H1 (cell line): ENCODE measurements at regions not wholly inside any gene's neighbourhood (a gene's known extent, or its start where the extent isn't known, plus 50 kb on each side); places are given as distances from the start of the nearest gene placed in this dataset.

Experiments
- CTCF ChIA-PET: fragments of 300-600 bp; sonication (Branson Sonifier 250); formaldehyde crosslinking; loops from one replicate; lab custom pipeline; 2021; ENCODE audit not compliant: partially characterized antibody; lab: Charles Lee
- POLR2A ChIA-PET: fragments of 300-600 bp; sonication (Branson Sonifier 250); formaldehyde crosslinking; loops from one replicate; lab custom pipeline; 2021; ENCODE audit warnings: inconsistent platforms; ENCODE audit not compliant: partially characterized antibody; lab: Charles Lee
- DNase-seq, 2 experiments: peaks; one replicate each; pipeline versions ENCODE4 v3.0.0 to v3.0.0-alpha.2; 2010 to 2022; ENCODE audit warnings: low spot score in 2 of 2, low read depth in 1 of 2, mixed read lengths in 1 of 2
- FAIRE-seq: peaks from 2 replicates; lab custom pipeline; 2011; peaks lifted over from hg19 to GRCh38; lab: Jason Lieb, UNC
- H2AFZ ChIP-seq: 2 replicates; pipeline ENCODE4 v1.8.1; 2012; ENCODE audit warnings: low read length, inconsistent platforms
- H2AK5ac ChIP-seq: 2 replicates; pipeline ENCODE4 v1.6.1; 2013; ENCODE audit warnings: low read depth, low read length
- H2BK120ac ChIP-seq: replicated peaks from 2 replicates; pipeline ENCODE3; 2013; ENCODE audit warnings: low read depth, low read length, inconsistent platforms
- H2BK12ac ChIP-seq: 2 replicates; pipeline ENCODE4 v1.6.1; 2013; ENCODE audit warnings: low read depth, low read length
- H2BK15ac ChIP-seq: 2 replicates; pipeline ENCODE4 v1.6.1; 2013; ENCODE audit warnings: low read length
- H2BK20ac ChIP-seq: 2 replicates; pipeline ENCODE4 v1.6.1; 2013; ENCODE audit warnings: low read length
- H2BK5ac ChIP-seq: 2 replicates; pipeline ENCODE4 v1.6.1; 2013; ENCODE audit warnings: low read depth, low read length
- H3K14ac ChIP-seq: 2 replicates; pipeline ENCODE4 v1.6.1; 2013; ENCODE audit warnings: inconsistent platforms; ENCODE audit not compliant: insufficient read length
- H3K18ac ChIP-seq: 2 replicates; pipeline ENCODE4 v1.6.1; 2013; ENCODE audit warnings: low read length; ENCODE audit errors: extremely low read depth
- H3K23ac ChIP-seq: 2 replicates; pipeline ENCODE4 v1.6.1; 2013; ENCODE audit warnings: inconsistent platforms; ENCODE audit not compliant: insufficient read length
- H3K23me2 ChIP-seq: 2 replicates; pipeline ENCODE4 v1.6.1; 2013; ENCODE audit warnings: low read depth, low read length
- H3K27ac ChIP-seq: 2 replicates; pipeline ENCODE4 v1.6.1; 2011; ENCODE audit warnings: low read depth, low read length, inconsistent platforms
- H3K27me3 ChIP-seq, 4 experiments: replicated peaks in 1 of 4; 1 replicate in 1 of 4; 2 replicates in 3 of 4; pipeline versions ENCODE4 v1.6.1 to v1.8.1; 2011 to 2013; ENCODE audit warnings: low read length in 3 of 4, mild to moderate bottlenecking in 3 of 4, inconsistent platforms in 2 of 4, mixed read lengths in 2 of 4, moderate library complexity in 1 of 4; ENCODE audit not compliant: control insufficient read depth in 3 of 4, insufficient read depth in 3 of 4; ENCODE audit errors: extremely low read depth in 1 of 4
- H3K36me3 ChIP-seq, 4 experiments: 2 replicates each; pipeline versions ENCODE4 v1.6.1 to v1.8.1; 2011 to 2013; ENCODE audit warnings: mild to moderate bottlenecking in 4 of 4, low read length in 3 of 4, moderate library complexity in 2 of 4, control low read depth in 1 of 4, inconsistent platforms in 1 of 4; ENCODE audit not compliant: insufficient read depth in 4 of 4, control insufficient read depth in 2 of 4
- H3K4ac ChIP-seq: replicated peaks from 2 replicates; pipeline ENCODE3; 2013; ENCODE audit warnings: low read length, low read depth, mixed read lengths, inconsistent platforms; ENCODE audit not compliant: insufficient read length
- H3K4me1 ChIP-seq, 4 experiments: replicated peaks in 1 of 4; 1 replicate in 1 of 4; 2 replicates in 3 of 4; pipeline versions ENCODE4 v1.6.1 to v1.8.1; 2011 to 2013; ENCODE audit warnings: low read length in 3 of 4, inconsistent platforms in 2 of 4, mixed read lengths in 1 of 4; ENCODE audit not compliant: insufficient read depth in 4 of 4, control insufficient read depth in 3 of 4
- H3K4me2 ChIP-seq, 2 experiments: 2 replicates each; pipeline versions ENCODE4 v1.6.1 to v1.8.1; 2011 to 2013; ENCODE audit warnings: low read depth in 2 of 2, low read length in 2 of 2, control low read depth in 1 of 2, inconsistent platforms in 1 of 2, mild to moderate bottlenecking in 1 of 2; ENCODE audit not compliant: insufficient read depth in 1 of 2
- H3K4me3 ChIP-seq, 4 experiments: fragments of 200-600, 300-600 bp in 1 of 4; sonication (generic), shearing (Covaris generic), sonication (Bioruptor Twin) in 1 of 4; 2 replicates each; pipeline versions ENCODE4 v1.5.1 to v1.8.1; 2011 to 2016; ENCODE audit warnings: low read length in 4 of 4, low read depth in 3 of 4, control low read depth in 2 of 4, inconsistent platforms in 2 of 4, mild to moderate bottlenecking in 2 of 4, mixed read lengths in 1 of 4, moderate library complexity in 1 of 4; ENCODE audit not compliant: insufficient read depth in 2 of 4; ENCODE audit errors: extremely low read depth in 1 of 4
- H3K56ac ChIP-seq: replicated peaks from 2 replicates; pipeline ENCODE3; 2013; ENCODE audit warnings: low read depth, mild to moderate bottlenecking, mixed read lengths, low read length, inconsistent platforms; ENCODE audit not compliant: insufficient read length
- H3K79me1 ChIP-seq: 2 replicates; pipeline ENCODE4 v1.6.1; 2013; ENCODE audit warnings: low read depth, low read length, control low read depth
- H3K79me2 ChIP-seq, 2 experiments: 2 replicates each; pipeline versions ENCODE4 v1.6.1 to v1.8.1; 2012 to 2013; ENCODE audit warnings: low read length in 2 of 2, mild to moderate bottlenecking in 2 of 2, inconsistent platforms in 1 of 2; ENCODE audit not compliant: insufficient read depth in 2 of 2, control insufficient read depth in 1 of 2
- H3K9ac ChIP-seq, 4 experiments: replicated peaks in 1 of 4; 1 replicate in 1 of 4; 2 replicates in 3 of 4; pipeline versions ENCODE4 v1.6.1 to v1.8.1; 2011 to 2013; ENCODE audit warnings: low read depth in 3 of 4, low read length in 3 of 4, control low read depth in 2 of 4, mild to moderate bottlenecking in 2 of 4, moderate library complexity in 2 of 4, inconsistent platforms in 1 of 4; ENCODE audit errors: extremely low read depth in 1 of 4
- H3K9me3 ChIP-seq, 2 experiments: 2 replicates each; pipeline versions ENCODE4 v1.6.1 to v1.8.1; 2012 to 2013; ENCODE audit warnings: mild to moderate bottlenecking in 2 of 2, moderate library complexity in 2 of 2, control low read depth in 1 of 2, inconsistent platforms in 1 of 2, low read depth in 1 of 2, low read length in 1 of 2, mixed read lengths in 1 of 2; ENCODE audit not compliant: insufficient read depth in 2 of 2
- H4K20me1 ChIP-seq, 2 experiments: replicated peaks in 1 of 2; 2 replicates each; pipeline versions ENCODE3 to v1.8.1; 2011 to 2013; ENCODE audit warnings: inconsistent platforms in 2 of 2, low read length in 2 of 2, mild to moderate bottlenecking in 1 of 2; ENCODE audit not compliant: insufficient read depth in 2 of 2, control insufficient read depth in 1 of 2
- H4K5ac ChIP-seq: 2 replicates; pipeline ENCODE4 v1.6.1; 2013; ENCODE audit warnings: low read length, low read depth, mixed read lengths, inconsistent platforms; ENCODE audit not compliant: insufficient read length
- H4K8ac ChIP-seq: 2 replicates; pipeline ENCODE4 v1.8.0; 2013; ENCODE audit warnings: mild to moderate bottlenecking, moderate library complexity, low read length, inconsistent platforms; ENCODE audit not compliant: insufficient read depth; ENCODE audit errors: extremely low read depth
- H4K91ac ChIP-seq: replicated peaks from 2 replicates; pipeline ENCODE3; 2013; ENCODE audit warnings: low read length, mixed read lengths, inconsistent platforms; ENCODE audit not compliant: insufficient read length
- HDAC2 ChIP-seq, 2 experiments: fragments of 300-600 bp in 1 of 2; sonication (generic) in 1 of 2; IDR thresholded peaks; 2 replicates each; pipeline ENCODE4 v1.6.1; 2011 to 2012; ENCODE audit warnings: low read depth in 2 of 2, low read length in 2 of 2, mild to moderate bottlenecking in 2 of 2, moderate library complexity in 2 of 2, borderline replicate concordance in 1 of 2, inconsistent platforms in 1 of 2
- JUND ChIP-seq: IDR thresholded peaks from 2 replicates; pipeline ENCODE4 v1.6.1; 2011; ENCODE audit warnings: mild to moderate bottlenecking, improper control_type of control experiment, low read length
- NANOG ChIP-seq: IDR thresholded peaks from 2 replicates; pipeline ENCODE4 v1.6.1; 2011; ENCODE audit warnings: low read length, low read depth, mild to moderate bottlenecking, inconsistent platforms; ENCODE audit not compliant: insufficient read depth, poor library complexity, severe bottlenecking
- PHF8 ChIP-seq: fragments of 200-600 bp; sonication (generic); conservative IDR thresholded peaks from 2 replicates; pipeline ENCODE4 v1.7.1; 2012; ENCODE audit warnings: low read depth, mild to moderate bottlenecking, inconsistent platforms, low read length, moderate library complexity
- RNF2 ChIP-seq: fragments of 200-900, 300-1000 bp; sonication (generic); IDR thresholded peaks from 2 replicates; pipeline ENCODE4 v1.7.1; 2016; ENCODE audit warnings: borderline replicate concordance, low read depth, mild to moderate bottlenecking, antibody characterized with exemption, low read length; ENCODE audit not compliant: poor library complexity, severe bottlenecking; ENCODE audit errors: missing control alignments
- SAP30 ChIP-seq: fragments of 300-600 bp; sonication (generic); IDR thresholded peaks from 2 replicates; pipeline ENCODE4 v1.7.1; 2012; ENCODE audit warnings: low read length, moderate library complexity, mild to moderate bottlenecking, inconsistent platforms; ENCODE audit not compliant: insufficient read depth, insufficient replicate concordance
- SIN3A ChIP-seq, 2 experiments: IDR thresholded peaks in 1 of 2; conservative IDR thresholded peaks in 1 of 2; 2 replicates each; pipeline ENCODE4 v1.6.1; 2011 to 2012; ENCODE audit warnings: low read length in 2 of 2, improper control_type of control experiment in 1 of 2, low read depth in 1 of 2, mild to moderate bottlenecking in 1 of 2
- SIX5 ChIP-seq: IDR thresholded peaks from 2 replicates; pipeline ENCODE4 v1.6.1; 2011; ENCODE audit warnings: mild to moderate bottlenecking, low read depth, low read length
- SP4 ChIP-seq: IDR thresholded peaks from 2 replicates; pipeline ENCODE4 v1.6.1; 2012; ENCODE audit warnings: low read length, inconsistent platforms
- YY1 ChIP-seq: IDR thresholded peaks from 2 replicates; pipeline ENCODE4 v1.6.1; 2011; ENCODE audit warnings: low read depth, mild to moderate bottlenecking, low read length
- WGBS, 2 experiments: shearing (Covaris generic) in 1 of 2; methylation state at CpG; one replicate each; pipeline versions ENCODE4 v1.1.6 to v1.1.7; 2013 to 2015; ENCODE audit warnings: low lambda C conversion rate in 2 of 2, mixed read lengths in 2 of 2, inconsistent platforms in 1 of 2, low coverage in 1 of 2, missing lambda C conversion rate in 1 of 2; ENCODE audit not compliant: insufficient replicate concordance in 2 of 2, insufficient coverage in 1 of 2, insufficient read length in 1 of 2; ENCODE audit errors: extremely low coverage in 1 of 2, missing lambda C conversion rate in 1 of 2; 5-methylcytosine and 5-hydroxymethylcytosine counted together
- TF ChIP-seq, protein P1 (sequence below): IDR thresholded peaks from 2 replicates; pipeline ENCODE4 v1.6.1; 2012; ENCODE audit warnings: inconsistent platforms

DNA sequence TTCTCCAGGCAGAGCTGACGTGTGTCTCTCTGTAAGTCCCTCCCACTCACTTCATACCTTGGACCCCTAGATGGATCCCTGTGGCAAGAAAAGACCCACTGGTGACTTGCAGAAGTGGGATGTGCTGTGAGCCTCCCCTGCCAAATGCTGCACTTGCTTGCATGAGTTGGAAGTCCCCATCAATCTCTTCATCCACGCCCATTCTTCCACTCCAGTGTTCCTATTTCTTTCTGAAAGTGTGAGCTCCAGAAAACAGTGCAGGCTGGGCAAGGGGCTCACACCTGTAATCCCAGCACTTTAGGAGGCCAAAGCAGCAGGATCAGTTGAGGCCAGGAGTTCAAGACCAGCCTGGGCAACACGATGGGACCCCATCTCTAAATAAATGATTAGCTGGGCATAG lies 254.1 kb upstream of the IRF2BP2 start:
- H2AK5ac ChIP-seq = no peak overlapping the region
- H3K56ac ChIP-seq = no peak overlapping the region
- no peak overlapping the region for H2BK120ac ChIP-seq
- H3K4me1 ChIP-seq = no peaks in the 10 kb centered on the region; a peak in 1 of 7 replicates
- H3K23ac ChIP-seq = no peak overlapping the region
- H3K36me3 ChIP-seq = no peaks in the 10 kb centered on the region
- ChIA-PET CTCF (interaction anchor here (1.2 kb wide), 1 partner anchor 20 kb away, joined by 3 read pairs; no protein-coding TSS in a partner anchor), POLR2A (no interaction called here)
- peak overlapping the region; percentile 0; the same call in 1 of the 2 replicates for H4K8ac ChIP-seq
- no peaks in the 10 kb centered on the region for H3K27me3 ChIP-seq
- H4K91ac ChIP-seq = no peak overlapping the region
- no peaks in the 10 kb centered on the region for H3K23me2 ChIP-seq
- no peak overlapping the region for H2BK5ac ChIP-seq
- no peak overlapping the region for H2BK15ac ChIP-seq
- DNase-seq (no peak), FAIRE-seq (no peak)
- no peak overlapping the region for H2BK20ac ChIP-seq
- no peak overlapping the region for H3K4ac ChIP-seq
- no peak overlapping the region for H2AFZ ChIP-seq
- H4K5ac ChIP-seq = no peak overlapping the region
- 91% methylated on average over 3 of the region's 3 CpGs; no CpG with 5 or more reads in 1 of the 2 experiments for WGBS, 2 experiments
- no peaks in the 10 kb centered on the region for H4K20me1 ChIP-seq
- H3K14ac ChIP-seq = no peak overlapping the region
- H3K79me2 ChIP-seq = no peaks in the 10 kb centered on the region
- H3K9me3 ChIP-seq = peaks cover 0 to 3% of the 10 kb centered on the region in 2 experiments; a peak in 1 of 4 replicates
- H3K4me3 ChIP-seq = no peak overlapping the region
- H2BK12ac ChIP-seq = no peak overlapping the region
- no peak overlapping the region for H3K27ac ChIP-seq
- no peak overlapping the region for H3K9ac ChIP-seq
- H3K18ac ChIP-seq = no peak overlapping the region
- H3K79me1 ChIP-seq = no peaks in the 10 kb centered on the region
- no peak overlapping the region for H3K4me2 ChIP-seq
- TF ChIP-seq NANOG (no peak), SIN3A (conservative IDR thresholded peaks at IDR 0.05 in 1 of 2, IDR thresholded peaks at IDR 0.05 in 1 of 2; ENCODE audit: low read depth in 1 of 2, low read length in 2 of 2) (no peak), HDAC2 (IDR thresholded peaks at IDR 0.05; ENCODE audit: borderline replicate concordance in 1 of 2, low read depth in 2 of 2, low read length in 2 of 2) (no peak), SIX5 (no peak), YY1 (no peak), SAP30 (no peak), SP4 (no peak), RNF2 (no peak), JUND (no peak), PHF8 (no peak)
- TF ChIP-seq, protein P1, sequence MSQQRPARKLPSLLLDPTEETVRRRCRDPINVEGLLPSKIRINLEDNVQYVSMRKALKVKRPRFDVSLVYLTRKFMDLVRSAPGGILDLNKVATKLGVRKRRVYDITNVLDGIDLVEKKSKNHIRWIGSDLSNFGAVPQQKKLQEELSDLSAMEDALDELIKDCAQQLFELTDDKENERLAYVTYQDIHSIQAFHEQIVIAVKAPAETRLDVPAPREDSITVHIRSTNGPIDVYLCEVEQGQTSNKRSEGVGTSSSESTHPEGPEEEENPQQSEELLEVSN = no peak
